ENCODE measurements at regions not wholly inside any gene's neighbourhood (a gene's known extent, or its start where the extent isn't known, plus 50 kb on each side); places are given as distances from the start of the nearest gene placed in this dataset.

- TF ChIP-seq POLR2A (IDR thresholded peaks at IDR 0.05; ENCODE audit: low read length) (no peak), GATA1 (IDR thresholded peaks at IDR 0.05; ENCODE audit: low read depth, low read length) (no peak)
Measured at GRCh38 chr6:14189074-14189473, 71.5 kb downstream of the CD83 start.

Measured in erythroblast (primary cell).